ENCODE measurements at regions not wholly inside any gene's neighbourhood (a gene's known extent, or its start where the extent isn't known, plus 50 kb on each side); places are given as distances from the start of the nearest gene placed in this dataset.

- DNase-seq (ENCODE audit: low spot score): peak; percentile 48
Measured at GRCh38 chr7:149610441-149611011, 112.9 kb upstream of the ZNF746 start.

GRCh38 chr7:149608168-149608567 lies 110.6 kb upstream of the ZNF746 start:
- Histone ChIP-seq H3K4me3 (no peak overlapping the region), H3K36me3 (peaks cover 0 to 14% of the 10 kb centered on the region in 2 donors), H3K27me3 (replicated peaks; ENCODE audit: insufficient read depth) (no peaks in the 10 kb centered on the region), H3K27ac (no peak overlapping the region), H3K4me1 (replicated peaks) (no peaks in the 10 kb centered on the region), H3K9me3 (no peaks in the 10 kb centered on the region)
- intact Hi-C loops (cut with DNase I): no loop called here
- WGBS: 100% methylated on average over 2 of the region's 2 CpGs
- DNase-seq (ENCODE audit: low spot score): no peak
- TF ChIP-seq CTCF (IDR thresholded peaks at IDR 0.05) (no peak), POLR2A (IDR thresholded peaks at IDR 0.05) (no peak), POLR2AphosphoS5 (IDR thresholded peaks at IDR 0.05) (no peak)

More at GRCh38 chr7:149610441-149611011, 112.9 kb upstream of the ZNF746 start:
- intact Hi-C loops (cut with DNase I): no loop called here
- Histone ChIP-seq H3K27me3 (replicated peaks; ENCODE audit: insufficient read depth) (no peaks in the 10 kb centered on the region), H3K36me3 (peaks cover 0 to 15% of the 10 kb centered on the region in 2 donors), H3K27ac (no peak overlapping the region), H3K4me1 (replicated peaks) (no peaks in the 10 kb centered on the region), H3K4me3 (no peak overlapping the region), H3K9me3 (no peaks in the 10 kb centered on the region)
- 46% methylated on average over 4 of the region's 4 CpGs for WGBS
- TF ChIP-seq POLR2A (IDR thresholded peaks at IDR 0.05): no peak
- no peak for TF ChIP-seq CTCF (IDR thresholded peaks at IDR 0.05)
- peak; percentile 51 for TF ChIP-seq POLR2AphosphoS5 (IDR thresholded peaks at IDR 0.05)

GRCh38 chr7:149607683-149608082 lies 110.1 kb upstream of the ZNF746 start:
- Histone ChIP-seq H3K27me3 (replicated peaks; ENCODE audit: insufficient read depth) (no peaks in the 10 kb centered on the region), H3K27ac (no peak overlapping the region), H3K36me3 (peaks cover 0 to 9% of the 10 kb centered on the region in 2 donors), H3K4me1 (replicated peaks) (no peaks in the 10 kb centered on the region), H3K4me3 (no peak overlapping the region), H3K9me3 (no peaks in the 10 kb centered on the region)
- intact Hi-C loops (cut with DNase I): no loop called here
- TF ChIP-seq CTCF (IDR thresholded peaks at IDR 0.05) (no peak), POLR2AphosphoS5 (IDR thresholded peaks at IDR 0.05) (no peak), POLR2A (IDR thresholded peaks at IDR 0.05) (no peak)
- DNase-seq (ENCODE audit: low spot score): no peak
- 95% methylated on average over 4 of the region's 4 CpGs for WGBS

- peaks cover 0 to 3% of the 10 kb centered on the region in 2 donors for H3K36me3 ChIP-seq
- 95% methylated on average over 4 of the region's 4 CpGs for WGBS
- intact Hi-C loops (cut with DNase I): no loop called here
- no peak overlapping the region for H3K4me3 ChIP-seq
- TF ChIP-seq POLR2A (IDR thresholded peaks at IDR 0.05) (no peak), POLR2AphosphoS5 (IDR thresholded peaks at IDR 0.05) (no peak), CTCF (IDR thresholded peaks at IDR 0.05) (no peak)
- no peak for DNase-seq (ENCODE audit: low spot score)
- no peaks in the 10 kb centered on the region for H3K4me1 ChIP-seq (replicated peaks)
- H3K9me3 ChIP-seq: no peaks in the 10 kb centered on the region
- H3K27ac ChIP-seq: no peak overlapping the region
- no peaks in the 10 kb centered on the region for H3K27me3 ChIP-seq (replicated peaks; ENCODE audit: insufficient read depth)
Measured at GRCh38 chr7:149606826-149607225, 109.2 kb upstream of the ZNF746 start.

GRCh38 chr7:149605696-149606095 lies 108.1 kb upstream of the ZNF746 start:
- Histone ChIP-seq H3K4me1 (replicated peaks) (no peaks in the 10 kb centered on the region), H3K27ac (no peak overlapping the region), H3K36me3 (no peaks in the 10 kb centered on the region), H3K4me3 (no peak overlapping the region), H3K27me3 (replicated peaks; ENCODE audit: insufficient read depth) (no peaks in the 10 kb centered on the region), H3K9me3 (no peaks in the 10 kb centered on the region)
- no peak for TF ChIP-seq CTCF (IDR thresholded peaks at IDR 0.05)
- no peak for TF ChIP-seq POLR2A (IDR thresholded peaks at IDR 0.05)
- no peak for TF ChIP-seq POLR2AphosphoS5 (IDR thresholded peaks at IDR 0.05)
- intact Hi-C loops (cut with DNase I): no loop called here
- DNase-seq (ENCODE audit: low spot score): no peak
- 91% methylated on average over 6 of the region's 6 CpGs for WGBS

All from prostate gland (tissue), 2 donors.